Parathyroid adenoma (tissue), 2 donors: ENCODE measurements at regions not wholly inside any gene's neighbourhood (a gene's known extent, or its start where the extent isn't known, plus 50 kb on each side); places are given as distances from the start of the nearest gene placed in this dataset.

ENCODE experiments used
- H2AFZ ChIP-seq: fragments of 300-600 bp; sonication (generic); one replicate; pipeline ENCODE4 v1.7.0; 2017; ENCODE audit warnings: antibody characterized with exemption, mild to moderate bottlenecking
- H3K27ac ChIP-seq: fragments of 300-600 bp; sonication (generic); one replicate; pipeline ENCODE4 v1.7.0; 2017
- H3K27me3 ChIP-seq: fragments of 300-600 bp; sonication (generic); one replicate; pipeline ENCODE4 v1.7.0; 2017; ENCODE audit warnings: low read length; ENCODE audit not compliant: control insufficient read depth, insufficient read depth
- H3K36me3 ChIP-seq: fragments of 300-600 bp; sonication (generic); one replicate; pipeline ENCODE4 v1.7.0; 2017; ENCODE audit warnings: low read length; ENCODE audit not compliant: control insufficient read depth, insufficient read depth
- H3K4me1 ChIP-seq: fragments of 300-600 bp; sonication (generic); one replicate; pipeline ENCODE4 v1.7.0; 2017; ENCODE audit warnings: control low read depth
- H3K4me2 ChIP-seq: fragments of 300-600 bp; sonication (generic); one replicate; pipeline ENCODE4 v1.7.0; 2017; ENCODE audit warnings: low read length
- H3K4me3 ChIP-seq: fragments of 300-600 bp; sonication (generic); one replicate; pipeline ENCODE4 v1.7.0; 2017; ENCODE audit warnings: low read depth, low read length
- H3K79me2 ChIP-seq: fragments of 300-600 bp; sonication (generic); one replicate; pipeline ENCODE4 v1.7.0; 2017; ENCODE audit warnings: control low read depth
- H3K9ac ChIP-seq: fragments of 300-600 bp; sonication (generic); one replicate; pipeline ENCODE4 v1.7.0; 2017; ENCODE audit warnings: mild to moderate bottlenecking
- H3K9me3 ChIP-seq: fragments of 300-600 bp; sonication (generic); one replicate; pipeline ENCODE4 v1.7.0; 2017; ENCODE audit warnings: low read length; ENCODE audit not compliant: control insufficient read depth
- CTCF ChIP-seq: fragments of 300-600 bp; sonication (generic); IDR thresholded peaks from one replicate; pipeline ENCODE4 v1.7.0; 2017; ENCODE audit warnings: antibody characterized with exemption, mild to moderate bottlenecking
- donor health status: primary hyperparathyroidism.

GRCh38 chr3:30131191-30131590 is 475.2 kb upstream of the TGFBR2 start:
- Histone ChIP-seq H3K9ac (no peak overlapping the region), H3K4me1 (no peaks in the 10 kb centered on the region), H2AFZ (no peak overlapping the region), H3K9me3 (no peaks in the 10 kb centered on the region), H3K4me3 (no peak overlapping the region), H3K79me2 (no peaks in the 10 kb centered on the region), H3K4me2 (no peak overlapping the region), H3K27ac (no peak overlapping the region), H3K36me3 (no peaks in the 10 kb centered on the region), H3K27me3 (no peaks in the 10 kb centered on the region)
- TF ChIP-seq CTCF = no peak

- no peak for TF ChIP-seq CTCF
- Histone ChIP-seq H3K27ac (no peak overlapping the region), H3K36me3 (no peaks in the 10 kb centered on the region), H3K4me2 (no peak overlapping the region), H3K4me3 (no peak overlapping the region), H2AFZ (no peak overlapping the region), H3K79me2 (no peaks in the 10 kb centered on the region), H3K9me3 (no peaks in the 10 kb centered on the region), H3K4me1 (no peaks in the 10 kb centered on the region), H3K9ac (no peak overlapping the region), H3K27me3 (no peaks in the 10 kb centered on the region)
Measured at GRCh38 chr3:30135190-30135589, 471.2 kb upstream of the TGFBR2 start.

- H3K9me3 ChIP-seq = no peaks in the 10 kb centered on the region
- no peaks in the 10 kb centered on the region for H3K4me1 ChIP-seq
- no peaks in the 10 kb centered on the region for H3K36me3 ChIP-seq
- no peak overlapping the region for H3K9ac ChIP-seq
- no peaks in the 10 kb centered on the region for H3K79me2 ChIP-seq
- H3K27ac ChIP-seq = no peak overlapping the region
- H3K4me3 ChIP-seq = no peak overlapping the region
- H3K27me3 ChIP-seq = no peaks in the 10 kb centered on the region
- no peak overlapping the region for H3K4me2 ChIP-seq
- no peak for TF ChIP-seq CTCF
- no peak overlapping the region for H2AFZ ChIP-seq
Measured at GRCh38 chr3:30139283-30139682, 467.1 kb upstream of the TGFBR2 start.

- no peak for TF ChIP-seq CTCF
- Histone ChIP-seq H3K27me3 (no peaks in the 10 kb centered on the region), H3K27ac (no peak overlapping the region)
Measured at GRCh38 chr3:30140356-30141075, 465.9 kb upstream of the TGFBR2 start.

GRCh38 chr3:30141178-30141581 is 465.2 kb upstream of the TGFBR2 start:
- H3K36me3 ChIP-seq = no peaks in the 10 kb centered on the region
- H3K4me1 ChIP-seq = no peaks in the 10 kb centered on the region
- no peaks in the 10 kb centered on the region for H3K27me3 ChIP-seq
- no peak for TF ChIP-seq CTCF
- no peak overlapping the region for H3K4me2 ChIP-seq
- H2AFZ ChIP-seq = no peak overlapping the region
- no peak overlapping the region for H3K27ac ChIP-seq
- no peak overlapping the region for H3K4me3 ChIP-seq
- no peak overlapping the region for H3K9ac ChIP-seq
- H3K79me2 ChIP-seq = no peaks in the 10 kb centered on the region
- H3K9me3 ChIP-seq = no peaks in the 10 kb centered on the region

More at GRCh38 chr3:30140356-30141075, 465.9 kb upstream of the TGFBR2 start:
- Histone ChIP-seq H3K9me3 (no peaks in the 10 kb centered on the region), H3K9ac (no peak overlapping the region), H3K4me3 (no peak overlapping the region), H3K4me2 (no peak overlapping the region), H3K4me1 (no peaks in the 10 kb centered on the region), H3K36me3 (no peaks in the 10 kb centered on the region), H2AFZ (no peak overlapping the region), H3K79me2 (no peaks in the 10 kb centered on the region)
